ENCODE measurements at regions not wholly inside any gene's neighbourhood (a gene's known extent, or its start where the extent isn't known, plus 50 kb on each side); places are given as distances from the start of the nearest gene placed in this dataset.

- TF ChIP-seq CTCF (IDR thresholded peaks at IDR 0.05; ENCODE audit: extremely low read depth in 1 of 2, insufficient read depth in 1 of 2, low read depth in 1 of 2, low read length in 2 of 2) = no peak
- TF ChIP-seq POLR2AphosphoS5 (IDR thresholded peaks at IDR 0.05; ENCODE audit: insufficient read depth, low read depth, low read length) = no peak
- no peak for TF ChIP-seq EZH2 (IDR thresholded peaks at IDR 0.05; ENCODE audit: borderline replicate concordance, low read depth, low read length, severe bottlenecking)
These were observed 237.9 kb downstream of the EDEM1 start for GRCh38 chr3:5425371-5425770.

Data from endothelial cell of umbilical vein (primary cell).